Osteoblast (primary cell): ENCODE measurements at regions not wholly inside any gene's neighbourhood (a gene's known extent, or its start where the extent isn't known, plus 50 kb on each side); places are given as distances from the start of the nearest gene placed in this dataset.

ENCODE experiments used
- DNase-seq: peaks from one replicate; pipeline ENCODE4 v3.0.0; 2011; ENCODE audit warnings: low spot score, mixed read lengths; ENCODE audit not compliant: insufficient read length; ENCODE audit errors: missing footprints
- H2AFZ ChIP-seq: 2 replicates; pipeline ENCODE4 v1.6.0; 2011; ENCODE audit warnings: mild to moderate bottlenecking, low read length
- H3K27ac ChIP-seq: 2 replicates; pipeline ENCODE4 v1.5.1; 2011; ENCODE audit warnings: mild to moderate bottlenecking, low read depth, low read length, moderate library complexity
- H3K27me3 ChIP-seq: 2 replicates; pipeline ENCODE4 v1.6.0; 2012; ENCODE audit warnings: mild to moderate bottlenecking, control low read depth, inconsistent platforms, low read length, moderate library complexity; ENCODE audit not compliant: insufficient read depth
- H3K36me3 ChIP-seq: 2 replicates; pipeline ENCODE4 v1.5.1; 2011; ENCODE audit warnings: mild to moderate bottlenecking, low read length, control low read depth, moderate library complexity; ENCODE audit not compliant: insufficient read depth
- H3K4me1 ChIP-seq: 2 replicates; pipeline ENCODE4 v1.5.1; 2011; ENCODE audit warnings: mild to moderate bottlenecking, low read length, control low read depth, moderate library complexity; ENCODE audit not compliant: insufficient read depth
- H3K4me2 ChIP-seq: 2 replicates; pipeline ENCODE4 v1.6.0; 2011; ENCODE audit warnings: mild to moderate bottlenecking, low read length; ENCODE audit not compliant: insufficient read depth
- H3K4me3 ChIP-seq: fragments of 200-600 bp; sonication (generic); 3 replicates; pipeline ENCODE4 v1.5.1; 2012; ENCODE audit warnings: mild to moderate bottlenecking, low read length, inconsistent platforms; ENCODE audit not compliant: insufficient read depth
- H3K79me2 ChIP-seq: 2 replicates; pipeline ENCODE4 v1.6.0; 2012; ENCODE audit warnings: mild to moderate bottlenecking, low read length, control low read depth, inconsistent platforms; ENCODE audit not compliant: insufficient read depth
- H3K9me3 ChIP-seq: 2 replicates; pipeline ENCODE4 v1.5.1; 2011; ENCODE audit warnings: low read depth, low read length, control low read depth
- H4K20me1 ChIP-seq: 2 replicates; pipeline ENCODE4 v1.6.0; 2012; ENCODE audit warnings: mild to moderate bottlenecking, low read length, control low read depth; ENCODE audit not compliant: insufficient read depth
- TF ChIP-seq, protein P1 (sequence below): IDR thresholded peaks from 2 replicates; pipeline ENCODE4 v1.5.1; 2011; ENCODE audit warnings: mild to moderate bottlenecking, low read depth, low read length, moderate library complexity; ENCODE audit errors: extremely low read depth

DNA sequence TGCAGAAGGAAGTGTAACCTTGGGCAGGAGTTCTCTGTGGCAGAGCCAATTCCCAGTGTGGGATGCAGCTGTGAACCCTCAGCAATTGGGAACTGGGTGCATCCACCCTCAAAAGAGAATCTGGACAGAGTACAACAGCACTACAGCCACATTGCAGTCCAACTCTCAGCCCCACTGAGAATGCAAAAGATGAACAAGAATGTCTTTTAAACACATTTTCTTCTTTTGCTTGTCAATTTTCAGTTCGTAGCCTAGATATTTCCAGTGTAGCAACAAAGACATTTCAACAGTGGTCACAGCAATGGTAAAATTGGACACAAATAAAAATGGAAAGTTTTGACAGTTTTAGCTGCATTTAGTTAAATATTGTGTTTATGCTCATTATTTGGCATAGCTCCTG is 114.0 kb upstream of the APP start:
- no peak overlapping the region for H3K4me2 ChIP-seq
- no peak for DNase-seq
- H3K4me3 ChIP-seq = no peak overlapping the region
- TF ChIP-seq, protein P1, sequence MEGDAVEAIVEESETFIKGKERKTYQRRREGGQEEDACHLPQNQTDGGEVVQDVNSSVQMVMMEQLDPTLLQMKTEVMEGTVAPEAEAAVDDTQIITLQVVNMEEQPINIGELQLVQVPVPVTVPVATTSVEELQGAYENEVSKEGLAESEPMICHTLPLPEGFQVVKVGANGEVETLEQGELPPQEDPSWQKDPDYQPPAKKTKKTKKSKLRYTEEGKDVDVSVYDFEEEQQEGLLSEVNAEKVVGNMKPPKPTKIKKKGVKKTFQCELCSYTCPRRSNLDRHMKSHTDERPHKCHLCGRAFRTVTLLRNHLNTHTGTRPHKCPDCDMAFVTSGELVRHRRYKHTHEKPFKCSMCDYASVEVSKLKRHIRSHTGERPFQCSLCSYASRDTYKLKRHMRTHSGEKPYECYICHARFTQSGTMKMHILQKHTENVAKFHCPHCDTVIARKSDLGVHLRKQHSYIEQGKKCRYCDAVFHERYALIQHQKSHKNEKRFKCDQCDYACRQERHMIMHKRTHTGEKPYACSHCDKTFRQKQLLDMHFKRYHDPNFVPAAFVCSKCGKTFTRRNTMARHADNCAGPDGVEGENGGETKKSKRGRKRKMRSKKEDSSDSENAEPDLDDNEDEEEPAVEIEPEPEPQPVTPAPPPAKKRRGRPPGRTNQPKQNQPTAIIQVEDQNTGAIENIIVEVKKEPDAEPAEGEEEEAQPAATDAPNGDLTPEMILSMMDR = no peak
- no peaks in the 10 kb centered on the region for H3K9me3 ChIP-seq
- no peak overlapping the region for H3K27ac ChIP-seq
- no peak overlapping the region for H2AFZ ChIP-seq
- no peaks in the 10 kb centered on the region for H4K20me1 ChIP-seq
- H3K79me2 ChIP-seq = no peaks in the 10 kb centered on the region
- H3K4me1 ChIP-seq = no peaks in the 10 kb centered on the region
- H3K27me3 ChIP-seq = no peaks in the 10 kb centered on the region
- no peaks in the 10 kb centered on the region for H3K36me3 ChIP-seq

- no peak overlapping the region for H3K27ac ChIP-seq
- DNase-seq = no peak
- H3K79me2 ChIP-seq = no peaks in the 10 kb centered on the region
Measured at GRCh38 chr21:26282058-26282457, 111.5 kb upstream of the APP start.

GRCh38 chr21:26281506-26281905 is 110.9 kb upstream of the APP start:
- no peak for DNase-seq

More at GRCh38 chr21:26282058-26282457, 111.5 kb upstream of the APP start:
- H4K20me1 ChIP-seq = no peaks in the 10 kb centered on the region
- no peaks in the 10 kb centered on the region for H3K27me3 ChIP-seq
- no peaks in the 10 kb centered on the region for H3K4me1 ChIP-seq
- no peaks in the 10 kb centered on the region for H3K36me3 ChIP-seq
- H3K4me3 ChIP-seq = no peak overlapping the region
- no peak overlapping the region for H2AFZ ChIP-seq
- H3K9me3 ChIP-seq = no peaks in the 10 kb centered on the region
- H3K4me2 ChIP-seq = no peak overlapping the region
- TF ChIP-seq, protein P1 = no peak

GRCh38 chr21:26280775-26281174 is 110.2 kb upstream of the APP start:
- no peak for DNase-seq
- H3K9me3 ChIP-seq = no peaks in the 10 kb centered on the region
- H3K36me3 ChIP-seq = no peaks in the 10 kb centered on the region
- H4K20me1 ChIP-seq = no peaks in the 10 kb centered on the region
- H3K79me2 ChIP-seq = no peaks in the 10 kb centered on the region
- H3K4me2 ChIP-seq = no peak overlapping the region
- H2AFZ ChIP-seq = no peak overlapping the region
- no peak overlapping the region for H3K27ac ChIP-seq
- H3K4me1 ChIP-seq = no peaks in the 10 kb centered on the region
- H3K27me3 ChIP-seq = no peaks in the 10 kb centered on the region
- no peak overlapping the region for H3K4me3 ChIP-seq
- TF ChIP-seq, protein P1 = no peak

More at GRCh38 chr21:26281506-26281905, 110.9 kb upstream of the APP start:
- TF ChIP-seq, protein P1 = no peak
- no peaks in the 10 kb centered on the region for H4K20me1 ChIP-seq
- no peaks in the 10 kb centered on the region for H3K4me1 ChIP-seq
- no peak overlapping the region for H3K4me3 ChIP-seq
- no peaks in the 10 kb centered on the region for H3K9me3 ChIP-seq
- H3K27ac ChIP-seq = no peak overlapping the region
- H3K36me3 ChIP-seq = no peaks in the 10 kb centered on the region
- no peak overlapping the region for H3K4me2 ChIP-seq
- no peaks in the 10 kb centered on the region for H3K27me3 ChIP-seq
- H3K79me2 ChIP-seq = no peaks in the 10 kb centered on the region
- H2AFZ ChIP-seq = no peak overlapping the region
